HEK293T (cell line): ENCODE measurements at regions not wholly inside any gene's neighbourhood (a gene's known extent, or its start where the extent isn't known, plus 50 kb on each side); places are given as distances from the start of the nearest gene placed in this dataset.
"Not testable (repeated sequence)": the region's sequence is repeated elsewhere in the genome, so short reads cannot be mapped to it uniquely, and the experiment has no call there.

ENCODE experiments used
- ARNT ChIP-seq: fragments of 450-650 bp; IDR thresholded peaks from 2 replicates; pipeline ENCODE4 v1.6.1; 2017; ENCODE audit warnings: mild to moderate bottlenecking
- BHLHE40 ChIP-seq: fragments of 450-650 bp; IDR thresholded peaks from 2 replicates; pipeline ENCODE4 v1.6.1; 2016; ENCODE audit warnings: mild to moderate bottlenecking, moderate library complexity, borderline replicate concordance
- CTBP1 ChIP-seq: fragments of 450-650 bp; IDR thresholded peaks from 2 replicates; pipeline ENCODE4 v1.6.1; 2016; ENCODE audit warnings: borderline replicate concordance
- FOXK2 ChIP-seq: fragments of 450-650 bp; IDR thresholded peaks from 2 replicates; pipeline ENCODE4 v1.6.1; 2016; ENCODE audit warnings: mild to moderate bottlenecking
- FOXM1 ChIP-seq: fragments of 450-650 bp; IDR thresholded peaks from 2 replicates; pipeline ENCODE4 v1.6.1; 2017; ENCODE audit warnings: mild to moderate bottlenecking, borderline replicate concordance

DNA sequence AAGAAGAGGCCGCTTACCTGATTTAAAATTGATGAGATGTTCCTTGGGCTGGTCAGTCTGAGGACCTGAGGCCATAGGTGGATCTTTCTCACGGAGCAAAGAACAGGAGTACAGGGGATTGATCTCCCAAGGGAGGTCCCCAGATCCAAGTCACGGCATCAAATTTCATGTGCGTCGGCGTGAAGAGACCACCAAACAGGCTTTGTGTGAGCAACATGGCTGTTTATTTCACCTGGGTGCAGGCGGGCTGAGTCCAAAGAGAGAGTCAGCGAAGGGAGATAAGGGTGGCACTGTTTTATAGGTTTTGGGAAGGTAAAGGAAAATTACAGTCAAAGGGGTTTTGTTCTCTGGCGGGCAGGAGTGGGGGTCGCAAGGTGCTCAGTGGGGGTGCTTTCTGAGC lies 493.8 kb upstream of the MIR17HG start:
- not testable (repeated sequence) for TF ChIP-seq ARNT, FOXK2, FOXM1, CTBP1, BHLHE40
